WTC11 (cell line): ENCODE measurements at regions not wholly inside any gene's neighbourhood (a gene's known extent, or its start where the extent isn't known, plus 50 kb on each side); places are given as distances from the start of the nearest gene placed in this dataset.

Experiments
- NR2C2 ChIP-seq: sonication (generic); formaldehyde crosslinking; IDR thresholded peaks from 2 replicates; pipeline ENCODE4 v1.8.0; 2022; ENCODE audit warnings: mild to moderate bottlenecking, missing genetic modification reagents
- ZNF671 ChIP-seq: fragments of 250-450 bp; sonication (Bioruptor Pico); IDR thresholded peaks from 2 replicates; pipeline ENCODE4 v1.8.0; 2021; ENCODE audit warnings: mild to moderate bottlenecking
- TF ChIP-seq, protein P1 (sequence below): sonication (generic); formaldehyde crosslinking; IDR thresholded peaks from 2 replicates; pipeline ENCODE4 v1.8.1; 2022; ENCODE audit warnings: low read depth, mild to moderate bottlenecking, moderate library complexity, missing genetic modification reagents, borderline replicate concordance

DNA sequence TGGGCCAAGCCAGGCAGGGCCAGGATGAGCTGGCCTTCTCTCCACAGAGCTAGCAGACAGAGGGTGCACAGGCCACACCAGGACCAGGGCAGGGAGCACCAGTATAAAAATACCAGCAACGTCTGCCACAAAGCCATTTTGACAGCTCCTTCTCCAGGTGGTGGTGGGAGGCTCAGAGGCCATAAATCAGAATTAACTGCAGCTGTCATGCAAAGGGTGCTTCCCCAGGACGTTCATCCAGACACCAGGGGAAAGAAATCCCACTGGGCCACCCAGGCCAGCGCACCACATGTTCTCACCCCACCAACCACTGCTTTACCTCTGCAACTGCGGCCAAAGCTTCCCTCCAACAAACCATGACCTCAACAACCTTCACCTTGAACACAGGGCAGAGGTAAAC, 403.7 kb upstream of the TRPC7 start:
- TF ChIP-seq, protein P1, sequence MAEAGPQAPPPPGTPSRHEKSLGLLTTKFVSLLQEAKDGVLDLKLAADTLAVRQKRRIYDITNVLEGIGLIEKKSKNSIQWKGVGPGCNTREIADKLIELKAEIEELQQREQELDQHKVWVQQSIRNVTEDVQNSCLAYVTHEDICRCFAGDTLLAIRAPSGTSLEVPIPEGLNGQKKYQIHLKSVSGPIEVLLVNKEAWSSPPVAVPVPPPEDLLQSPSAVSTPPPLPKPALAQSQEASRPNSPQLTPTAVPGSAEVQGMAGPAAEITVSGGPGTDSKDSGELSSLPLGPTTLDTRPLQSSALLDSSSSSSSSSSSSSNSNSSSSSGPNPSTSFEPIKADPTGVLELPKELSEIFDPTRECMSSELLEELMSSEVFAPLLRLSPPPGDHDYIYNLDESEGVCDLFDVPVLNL: no peak
- no peak for TF ChIP-seq ZNF671 (CRISPR knock-in tag)
- TF ChIP-seq NR2C2 (CRISPR knock-in tag): no peak
